GM12865 (cell line): ENCODE measurements at regions not wholly inside any gene's neighbourhood (a gene's known extent, or its start where the extent isn't known, plus 50 kb on each side); places are given as distances from the start of the nearest gene placed in this dataset.

ENCODE experiments used
- DNase-seq: peaks from one replicate; pipeline ENCODE4 v3.0.0; 2010; ENCODE audit warnings: low read depth
- H3K4me3 ChIP-seq: 2 replicates; pipeline ENCODE4 v1.5.1; 2011; ENCODE audit warnings: mild to moderate bottlenecking, low read depth, low read length, control low read depth
- CTCF ChIP-seq: IDR thresholded peaks from 2 replicates; pipeline ENCODE4 v1.5.1; 2011; ENCODE audit warnings: low read length, control low read depth, low read depth, inconsistent platforms; ENCODE audit not compliant: insufficient read depth; ENCODE audit errors: missing control alignments

GRCh38 chr7:21377545-21377944 is 50.3 kb upstream of the SP4 start:
- no peak for DNase-seq
- no peak for TF ChIP-seq CTCF
- H3K4me3 ChIP-seq: no peak overlapping the region
